Progenitor cell of endocrine pancreas (in vitro differentiated cells): ENCODE measurements at regions not wholly inside any gene's neighbourhood (a gene's known extent, or its start where the extent isn't known, plus 50 kb on each side); places are given as distances from the start of the nearest gene placed in this dataset.
A peak's percentile ranks its signal among the peaks of the same experiment; 100 is the strongest.

Experiments used
- DNase-seq: peaks from one replicate; pipeline ENCODE4 v3.0.0; 2021; ENCODE audit warnings: low spot score; ENCODE audit not compliant: unreplicated experiment
- H3K27ac Mint-ChIP-seq: 2 replicates; pipeline ENCODE4 v1.8.0; 2021; ENCODE audit warnings: mild to moderate bottlenecking, moderate library complexity, mixed read lengths
- H3K27me3 Mint-ChIP-seq: 2 replicates; pipeline ENCODE4 v1.8.0; 2021; ENCODE audit warnings: mixed read lengths
- H3K36me3 Mint-ChIP-seq: 2 replicates; pipeline ENCODE4 v1.8.0; 2022; ENCODE audit warnings: mixed read lengths; ENCODE audit not compliant: insufficient read depth
- H3K4me1 Mint-ChIP-seq: 2 replicates; pipeline ENCODE4 v1.8.0; 2021; ENCODE audit warnings: low read depth, mixed read lengths
- H3K4me3 Mint-ChIP-seq: 2 replicates; pipeline ENCODE4 v1.8.0; 2021; ENCODE audit warnings: low read depth, mild to moderate bottlenecking, moderate library complexity, mixed read lengths
- H3K9me3 Mint-ChIP-seq: 2 replicates; pipeline ENCODE4 v1.8.0; 2021; ENCODE audit warnings: low read depth, mixed read lengths
- CTCF ChIP-seq: fragments of 200-600 bp; sonication (generic); IDR thresholded peaks from one replicate; pipeline ENCODE4 v1.5.0; 2021; ENCODE audit warnings: antibody characterized with exemption, mild to moderate bottlenecking; ENCODE audit not compliant: unreplicated experiment

GRCh38 chr2:37852585-37853014 lies 72.5 kb upstream of the RMDN2 start:
- Mint-ChIP-seq H3K36me3 (no peaks in the 10 kb centered on the region), H3K27ac (no peak overlapping the region), H3K4me3 (no peak overlapping the region), H3K4me1 (peaks cover 24% of the 10 kb centered on the region), H3K9me3 (no peaks in the 10 kb centered on the region), H3K27me3 (no peaks in the 10 kb centered on the region)
- TF ChIP-seq CTCF, result no peak
- no peak for DNase-seq

- no peak for TF ChIP-seq CTCF
- Mint-ChIP-seq H3K27ac (no peak overlapping the region), H3K9me3 (peaks cover 4% of the 10 kb centered on the region), H3K4me1 (peaks cover 34% of the 10 kb centered on the region), H3K4me3 (no peak overlapping the region), H3K27me3 (no peaks in the 10 kb centered on the region), H3K36me3 (peaks cover 1% of the 10 kb centered on the region)
- DNase-seq, result no peak
Measured at GRCh38 chr2:37854676-37855282, 70.3 kb upstream of the RMDN2 start.

GRCh38 chr2:37855283-37856041 lies 69.6 kb upstream of the RMDN2 start:
- peaks cover 7% of the 10 kb centered on the region for H3K9me3 Mint-ChIP-seq
- peaks cover 31% of the 10 kb centered on the region for H3K4me1 Mint-ChIP-seq
- no peak for TF ChIP-seq CTCF
- H3K27ac Mint-ChIP-seq, result no peak overlapping the region
- no peak for DNase-seq
- no peak overlapping the region for H3K4me3 Mint-ChIP-seq
- H3K36me3 Mint-ChIP-seq, result peaks cover 3% of the 10 kb centered on the region
- no peaks in the 10 kb centered on the region for H3K27me3 Mint-ChIP-seq

GRCh38 chr2:37856101-37856751 lies 68.9 kb upstream of the RMDN2 start:
- Mint-ChIP-seq H3K27me3 (no peaks in the 10 kb centered on the region), H3K9me3 (peaks cover 9% of the 10 kb centered on the region)

More at GRCh38 chr2:37856101-37856751, 68.9 kb upstream of the RMDN2 start:
- no peak for TF ChIP-seq CTCF
- H3K27ac Mint-ChIP-seq, result peak overlapping the region; percentile 69
- H3K4me3 Mint-ChIP-seq, result no peak overlapping the region
- peaks cover 3% of the 10 kb centered on the region for H3K36me3 Mint-ChIP-seq
- DNase-seq, result no peak
- peaks cover 27% of the 10 kb centered on the region for H3K4me1 Mint-ChIP-seq
